ENCODE measurements at regions not wholly inside any gene's neighbourhood (a gene's known extent, or its start where the extent isn't known, plus 50 kb on each side); places are given as distances from the start of the nearest gene placed in this dataset.

DNA sequence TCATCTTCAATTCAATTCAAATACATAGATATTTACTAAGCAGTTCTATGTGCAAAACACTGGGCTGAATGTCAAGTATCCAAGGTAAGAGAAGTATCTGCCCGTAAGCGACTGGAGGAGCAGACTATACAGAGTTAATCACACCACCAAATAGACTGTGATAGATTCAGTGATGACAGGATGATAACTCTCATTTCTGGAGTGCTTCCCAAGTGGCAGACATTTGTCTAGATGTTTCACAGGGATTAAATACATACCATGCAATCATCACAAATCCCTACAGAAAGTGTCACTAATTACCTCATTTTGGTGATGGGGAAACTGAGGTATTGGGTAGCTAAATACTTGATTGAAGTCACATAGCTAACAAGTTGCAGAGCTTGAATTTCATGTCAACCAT lies 508.7 kb upstream of the TENM4 start:
- TF ChIP-seq, protein P1, sequence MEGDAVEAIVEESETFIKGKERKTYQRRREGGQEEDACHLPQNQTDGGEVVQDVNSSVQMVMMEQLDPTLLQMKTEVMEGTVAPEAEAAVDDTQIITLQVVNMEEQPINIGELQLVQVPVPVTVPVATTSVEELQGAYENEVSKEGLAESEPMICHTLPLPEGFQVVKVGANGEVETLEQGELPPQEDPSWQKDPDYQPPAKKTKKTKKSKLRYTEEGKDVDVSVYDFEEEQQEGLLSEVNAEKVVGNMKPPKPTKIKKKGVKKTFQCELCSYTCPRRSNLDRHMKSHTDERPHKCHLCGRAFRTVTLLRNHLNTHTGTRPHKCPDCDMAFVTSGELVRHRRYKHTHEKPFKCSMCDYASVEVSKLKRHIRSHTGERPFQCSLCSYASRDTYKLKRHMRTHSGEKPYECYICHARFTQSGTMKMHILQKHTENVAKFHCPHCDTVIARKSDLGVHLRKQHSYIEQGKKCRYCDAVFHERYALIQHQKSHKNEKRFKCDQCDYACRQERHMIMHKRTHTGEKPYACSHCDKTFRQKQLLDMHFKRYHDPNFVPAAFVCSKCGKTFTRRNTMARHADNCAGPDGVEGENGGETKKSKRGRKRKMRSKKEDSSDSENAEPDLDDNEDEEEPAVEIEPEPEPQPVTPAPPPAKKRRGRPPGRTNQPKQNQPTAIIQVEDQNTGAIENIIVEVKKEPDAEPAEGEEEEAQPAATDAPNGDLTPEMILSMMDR (IDR thresholded peaks at IDR 0.05; ENCODE audit: low read depth, low read length, missing control alignments), result no peak
- no peak overlapping the region for H3K4me3 ChIP-seq (replicated peaks; ENCODE audit: low read depth, low read length)
- no peak for DNase-seq (ENCODE audit: extremely low read depth, low read depth)

- H3K4me3 ChIP-seq (replicated peaks; ENCODE audit: low read depth, low read length), result no peak overlapping the region
- no peak for DNase-seq (ENCODE audit: extremely low read depth, low read depth)
- TF ChIP-seq, protein P1 (IDR thresholded peaks at IDR 0.05; ENCODE audit: low read depth, low read length, missing control alignments), result no peak
Observed at GRCh38 chr11:79942646-79943045, 501.8 kb upstream of the TENM4 start.

GRCh38 chr11:79942090-79942489 lies 501.3 kb upstream of the TENM4 start:
- TF ChIP-seq, protein P1 (IDR thresholded peaks at IDR 0.05; ENCODE audit: low read depth, low read length, missing control alignments), result no peak
- no peak overlapping the region for H3K4me3 ChIP-seq (replicated peaks; ENCODE audit: low read depth, low read length)
- no peak for DNase-seq (ENCODE audit: extremely low read depth, low read depth)

DNA sequence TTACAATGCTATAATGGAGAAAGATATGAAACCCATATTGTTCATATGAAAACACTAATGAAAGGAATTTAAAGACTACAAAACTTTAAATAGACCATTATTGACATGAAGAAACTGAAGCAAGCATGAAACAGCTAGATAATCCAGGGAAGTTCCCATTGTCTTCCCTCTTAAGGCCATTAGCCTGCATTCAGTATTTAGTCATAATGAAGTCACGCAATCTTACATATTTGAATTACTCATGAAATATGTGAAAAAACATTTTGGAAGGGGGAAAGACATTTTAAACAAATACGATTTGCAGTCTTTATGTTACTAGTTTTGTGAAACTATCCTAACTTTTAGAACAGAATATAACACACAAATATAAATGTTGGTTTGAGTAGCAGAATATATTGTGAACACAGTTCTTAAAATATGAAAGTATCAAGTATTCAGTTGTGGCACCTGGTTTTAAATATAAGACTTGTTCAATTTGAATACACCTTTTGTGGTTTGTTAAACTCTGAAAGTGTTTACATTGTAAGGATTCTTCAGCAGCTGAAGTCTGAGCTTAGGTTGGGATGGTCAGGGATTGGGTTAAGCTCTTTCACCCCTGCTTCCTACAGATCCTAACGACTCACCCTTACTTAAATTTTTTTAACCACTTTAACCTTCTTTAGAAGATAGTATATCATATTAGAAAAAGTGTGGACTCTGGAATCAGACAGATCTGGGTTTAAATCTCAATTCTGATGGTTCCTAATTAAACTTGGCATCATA lies 500.3 kb upstream of the TENM4 start:
- DNase-seq (ENCODE audit: extremely low read depth, low read depth), result no peak
- TF ChIP-seq, protein P1 (IDR thresholded peaks at IDR 0.05; ENCODE audit: low read depth, low read length, missing control alignments), result no peak
- no peak overlapping the region for H3K4me3 ChIP-seq (replicated peaks; ENCODE audit: low read depth, low read length)

DNA sequence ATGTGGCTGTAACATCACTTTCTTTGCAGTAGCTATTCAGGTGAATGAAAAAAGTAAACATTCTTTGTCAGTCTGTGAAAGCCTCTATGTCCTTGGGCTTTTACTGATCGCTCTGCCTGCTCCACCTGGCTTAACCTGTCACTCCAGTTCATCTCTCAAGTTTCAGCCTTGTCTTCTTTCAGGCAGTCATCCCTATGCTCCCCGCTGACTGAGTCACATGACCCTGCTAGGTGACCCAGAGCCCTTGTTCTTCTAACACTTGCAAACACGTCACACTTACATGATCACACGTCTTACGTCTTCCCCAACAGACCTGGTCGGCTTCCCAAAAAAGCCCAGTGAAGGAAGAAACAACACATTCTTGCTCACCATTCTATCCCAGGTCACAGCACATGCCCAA lies 499.3 kb upstream of the TENM4 start:
- TF ChIP-seq, protein P1 (IDR thresholded peaks at IDR 0.05; ENCODE audit: low read depth, low read length, missing control alignments), result no peak
- no peak for DNase-seq (ENCODE audit: extremely low read depth, low read depth)
- H3K4me3 ChIP-seq (replicated peaks; ENCODE audit: low read depth, low read length), result no peak overlapping the region

- TF ChIP-seq, protein P1 (IDR thresholded peaks at IDR 0.05; ENCODE audit: low read depth, low read length, missing control alignments), result no peak
Observed at GRCh38 chr11:79939111-79939510, 498.3 kb upstream of the TENM4 start.

More at GRCh38 chr11:79939111-79939510, 498.3 kb upstream of the TENM4 start:
- no peak for DNase-seq (ENCODE audit: extremely low read depth, low read depth)
- H3K4me3 ChIP-seq (replicated peaks; ENCODE audit: low read depth, low read length), result no peak overlapping the region

All from HFF-Myc (cell line).